KMS-11 (cell line): ENCODE measurements at regions not wholly inside any gene's neighbourhood (a gene's known extent, or its start where the extent isn't known, plus 50 kb on each side); places are given as distances from the start of the nearest gene placed in this dataset.

ENCODE experiments used
- H2AFZ ChIP-seq: fragments of 200-600 bp; sonication (generic); 2 replicates; pipeline ENCODE4 v1.6.1; 2016; ENCODE audit warnings: antibody characterized with exemption, mixed run types, low read depth
- H3K27ac ChIP-seq: fragments of 200-600 bp; sonication (generic); 2 replicates; pipeline ENCODE4 v1.6.1; 2016; ENCODE audit warnings: mild to moderate bottlenecking, mixed run types
- H3K27me3 ChIP-seq: fragments of 200-600 bp; sonication (generic); 2 replicates; pipeline ENCODE4 v1.6.1; 2017; ENCODE audit warnings: mild to moderate bottlenecking, low read depth, mixed run types, moderate library complexity; ENCODE audit not compliant: insufficient read depth
- H3K36me3 ChIP-seq: fragments of 200-600 bp; sonication (generic); 2 replicates; pipeline ENCODE4 v1.6.1; 2017; ENCODE audit warnings: mild to moderate bottlenecking, mixed run types; ENCODE audit not compliant: insufficient read depth
- H3K4me1 ChIP-seq: fragments of 200-600 bp; sonication (generic); 2 replicates; pipeline ENCODE4 v1.6.1; 2016; ENCODE audit warnings: mild to moderate bottlenecking, low read depth, mixed run types; ENCODE audit not compliant: poor library complexity, severe bottlenecking
- H3K4me2 ChIP-seq: fragments of 200-600 bp; sonication (generic); 2 replicates; pipeline ENCODE4 v1.7.0; 2016; ENCODE audit warnings: mild to moderate bottlenecking, mixed run types
- H3K4me3 ChIP-seq: fragments of 200-600 bp; sonication (generic); IDR thresholded peaks from 2 replicates; pipeline ENCODE4 v1.6.1; 2017; ENCODE audit warnings: low read depth, low read length, mixed read lengths; ENCODE audit not compliant: insufficient read depth
- H3K79me2 ChIP-seq: fragments of 200-600 bp; sonication (generic); 2 replicates; pipeline ENCODE4 v1.6.1; 2016; ENCODE audit warnings: low read depth, mixed run types; ENCODE audit not compliant: insufficient read depth
- H3K9ac ChIP-seq: fragments of 200-600 bp; sonication (generic); 2 replicates; pipeline ENCODE4 v1.6.1; 2016; ENCODE audit warnings: mild to moderate bottlenecking, mixed run types
- H4K20me1 ChIP-seq: fragments of 200-600 bp; sonication (generic); 2 replicates; pipeline ENCODE4 v1.6.1; 2016; ENCODE audit warnings: mild to moderate bottlenecking, mixed run types; ENCODE audit not compliant: insufficient read depth
- CTCF ChIP-seq: fragments of 200-600 bp; sonication (generic); conservative IDR thresholded peaks from 2 replicates; pipeline ENCODE4 v1.6.1; 2017; ENCODE audit warnings: low read depth, mild to moderate bottlenecking, antibody characterized with exemption, low read length, moderate library complexity, mixed read lengths

- TF ChIP-seq CTCF: no peak
- Histone ChIP-seq H3K79me2 (no peaks in the 10 kb centered on the region), H3K4me2 (no peak overlapping the region), H4K20me1 (no peaks in the 10 kb centered on the region), H2AFZ (no peak overlapping the region), H3K4me1 (no peaks in the 10 kb centered on the region), H3K36me3 (no peaks in the 10 kb centered on the region), H3K27me3 (no peaks in the 10 kb centered on the region), H3K9ac (no peak overlapping the region), H3K27ac (no peak overlapping the region), H3K4me3 (no peak overlapping the region)
These were observed 682.0 kb downstream of the IRS1 start for GRCh38 chr2:226117510-226118065.

- no peak overlapping the region for H3K4me2 ChIP-seq
- no peaks in the 10 kb centered on the region for H3K4me1 ChIP-seq
- H3K9ac ChIP-seq: no peak overlapping the region
- H3K4me3 ChIP-seq: no peak overlapping the region
- no peaks in the 10 kb centered on the region for H3K36me3 ChIP-seq
- no peaks in the 10 kb centered on the region for H4K20me1 ChIP-seq
- H3K27ac ChIP-seq: no peak overlapping the region
- H2AFZ ChIP-seq: no peak overlapping the region
- TF ChIP-seq CTCF: no peak
- no peaks in the 10 kb centered on the region for H3K27me3 ChIP-seq
- H3K79me2 ChIP-seq: no peaks in the 10 kb centered on the region
These were observed 683.3 kb downstream of the IRS1 start for GRCh38 chr2:226116346-226116745.

- no peaks in the 10 kb centered on the region for H3K36me3 ChIP-seq
- H3K79me2 ChIP-seq: no peaks in the 10 kb centered on the region
- H2AFZ ChIP-seq: no peak overlapping the region
- H3K4me2 ChIP-seq: no peak overlapping the region
- H3K27me3 ChIP-seq: no peaks in the 10 kb centered on the region
- TF ChIP-seq CTCF: no peak
- H3K9ac ChIP-seq: no peak overlapping the region
- no peaks in the 10 kb centered on the region for H3K4me1 ChIP-seq
- no peak overlapping the region for H3K27ac ChIP-seq
- H4K20me1 ChIP-seq: no peaks in the 10 kb centered on the region
- H3K4me3 ChIP-seq: no peak overlapping the region
These were observed 683.8 kb downstream of the IRS1 start for GRCh38 chr2:226115832-226116200.

GRCh38 chr2:226115102-226115831, 684.4 kb downstream of the IRS1 start:
- no peak overlapping the region for H3K4me2 ChIP-seq

More at GRCh38 chr2:226115102-226115831, 684.4 kb downstream of the IRS1 start:
- Histone ChIP-seq H3K9ac (no peak overlapping the region), H4K20me1 (no peaks in the 10 kb centered on the region), H3K4me3 (no peak overlapping the region), H3K79me2 (no peaks in the 10 kb centered on the region), H3K36me3 (no peaks in the 10 kb centered on the region), H3K27ac (no peak overlapping the region), H2AFZ (no peak overlapping the region), H3K4me1 (no peaks in the 10 kb centered on the region), H3K27me3 (no peaks in the 10 kb centered on the region)
- no peak for TF ChIP-seq CTCF
